ENCODE measurements at regions not wholly inside any gene's neighbourhood (a gene's known extent, or its start where the extent isn't known, plus 50 kb on each side); places are given as distances from the start of the nearest gene placed in this dataset.
A peak's percentile ranks its signal among the peaks of the same experiment; 100 is the strongest.

DNA sequence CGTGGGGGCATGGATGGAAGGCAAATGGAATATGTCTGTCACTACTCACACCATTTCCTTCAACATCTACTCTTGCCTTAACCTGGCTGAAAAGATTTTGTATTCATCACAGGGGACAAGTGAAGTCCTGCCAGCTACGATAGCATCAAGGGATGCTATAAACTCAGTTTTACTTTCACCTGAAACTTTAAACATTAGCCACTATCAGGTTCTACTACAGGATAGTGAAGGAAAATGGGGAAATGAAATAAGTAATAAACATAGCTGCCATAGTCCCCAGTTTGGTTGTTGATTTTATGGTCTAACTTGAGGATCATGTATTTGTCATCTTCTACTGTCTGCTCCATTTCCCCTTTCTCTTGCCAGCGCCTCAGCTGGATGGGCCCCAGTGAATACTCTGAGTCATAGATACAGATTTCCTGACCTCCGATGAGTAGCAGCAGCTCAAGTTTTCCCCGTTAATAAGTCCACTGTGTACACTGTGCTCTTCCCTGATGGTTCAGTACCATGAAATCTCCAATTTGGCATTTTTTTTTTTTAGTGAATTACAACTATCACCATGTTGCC is 338.2 kb upstream of the SLCO3A1 start:
- TF ChIP-seq POLR2A (IDR thresholded peaks at IDR 0.05; ENCODE audit: extremely low read depth, insufficient read length), result no peak
- TF ChIP-seq, protein P1, sequence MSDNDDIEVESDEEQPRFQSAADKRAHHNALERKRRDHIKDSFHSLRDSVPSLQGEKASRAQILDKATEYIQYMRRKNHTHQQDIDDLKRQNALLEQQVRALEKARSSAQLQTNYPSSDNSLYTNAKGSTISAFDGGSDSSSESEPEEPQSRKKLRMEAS (IDR thresholded peaks at IDR 0.05; ENCODE audit: low read depth, low read length), result no peak
- TF ChIP-seq, protein P2, sequence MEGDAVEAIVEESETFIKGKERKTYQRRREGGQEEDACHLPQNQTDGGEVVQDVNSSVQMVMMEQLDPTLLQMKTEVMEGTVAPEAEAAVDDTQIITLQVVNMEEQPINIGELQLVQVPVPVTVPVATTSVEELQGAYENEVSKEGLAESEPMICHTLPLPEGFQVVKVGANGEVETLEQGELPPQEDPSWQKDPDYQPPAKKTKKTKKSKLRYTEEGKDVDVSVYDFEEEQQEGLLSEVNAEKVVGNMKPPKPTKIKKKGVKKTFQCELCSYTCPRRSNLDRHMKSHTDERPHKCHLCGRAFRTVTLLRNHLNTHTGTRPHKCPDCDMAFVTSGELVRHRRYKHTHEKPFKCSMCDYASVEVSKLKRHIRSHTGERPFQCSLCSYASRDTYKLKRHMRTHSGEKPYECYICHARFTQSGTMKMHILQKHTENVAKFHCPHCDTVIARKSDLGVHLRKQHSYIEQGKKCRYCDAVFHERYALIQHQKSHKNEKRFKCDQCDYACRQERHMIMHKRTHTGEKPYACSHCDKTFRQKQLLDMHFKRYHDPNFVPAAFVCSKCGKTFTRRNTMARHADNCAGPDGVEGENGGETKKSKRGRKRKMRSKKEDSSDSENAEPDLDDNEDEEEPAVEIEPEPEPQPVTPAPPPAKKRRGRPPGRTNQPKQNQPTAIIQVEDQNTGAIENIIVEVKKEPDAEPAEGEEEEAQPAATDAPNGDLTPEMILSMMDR (IDR thresholded peaks at IDR 0.05; ENCODE audit: low read depth, low read length), result no peak
- no peak for TF ChIP-seq MYC (IDR thresholded peaks at IDR 0.05; ENCODE audit: low read depth, low read length)
- peak; percentile 66 for DNase-seq (ENCODE audit: low read depth)
- H3K4me3 ChIP-seq (ENCODE audit: low read depth, low read length), result no peak overlapping the region

DNA sequence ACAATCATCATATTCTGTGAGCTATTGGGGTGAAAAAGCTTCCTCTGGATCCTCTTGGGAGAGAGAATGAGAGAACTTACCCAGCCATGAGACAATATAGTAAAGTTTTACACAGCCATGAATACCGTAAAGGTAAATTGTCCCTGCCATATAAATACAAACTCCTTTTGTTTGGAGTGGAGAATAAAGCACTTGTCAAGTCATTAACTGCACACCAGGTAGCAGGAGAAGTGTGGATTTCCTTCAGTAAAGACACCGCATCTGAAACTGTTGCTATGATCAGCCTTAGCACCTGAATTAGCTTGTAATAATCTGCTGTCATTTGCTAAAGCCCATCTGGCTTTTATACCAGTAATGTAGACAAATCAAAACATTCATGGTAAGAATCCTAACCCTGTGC is 336.6 kb upstream of the SLCO3A1 start:
- TF ChIP-seq POLR2A (IDR thresholded peaks at IDR 0.05; ENCODE audit: extremely low read depth, insufficient read length) (no peak), MYC (IDR thresholded peaks at IDR 0.05; ENCODE audit: low read depth, low read length) (no peak)
- TF ChIP-seq, protein P2 (IDR thresholded peaks at IDR 0.05; ENCODE audit: low read depth, low read length), result no peak
- TF ChIP-seq, protein P1 (IDR thresholded peaks at IDR 0.05; ENCODE audit: low read depth, low read length), result no peak
- DNase-seq (ENCODE audit: low read depth), result no peak
- no peak overlapping the region for H3K4me3 ChIP-seq (ENCODE audit: low read depth, low read length)

DNA sequence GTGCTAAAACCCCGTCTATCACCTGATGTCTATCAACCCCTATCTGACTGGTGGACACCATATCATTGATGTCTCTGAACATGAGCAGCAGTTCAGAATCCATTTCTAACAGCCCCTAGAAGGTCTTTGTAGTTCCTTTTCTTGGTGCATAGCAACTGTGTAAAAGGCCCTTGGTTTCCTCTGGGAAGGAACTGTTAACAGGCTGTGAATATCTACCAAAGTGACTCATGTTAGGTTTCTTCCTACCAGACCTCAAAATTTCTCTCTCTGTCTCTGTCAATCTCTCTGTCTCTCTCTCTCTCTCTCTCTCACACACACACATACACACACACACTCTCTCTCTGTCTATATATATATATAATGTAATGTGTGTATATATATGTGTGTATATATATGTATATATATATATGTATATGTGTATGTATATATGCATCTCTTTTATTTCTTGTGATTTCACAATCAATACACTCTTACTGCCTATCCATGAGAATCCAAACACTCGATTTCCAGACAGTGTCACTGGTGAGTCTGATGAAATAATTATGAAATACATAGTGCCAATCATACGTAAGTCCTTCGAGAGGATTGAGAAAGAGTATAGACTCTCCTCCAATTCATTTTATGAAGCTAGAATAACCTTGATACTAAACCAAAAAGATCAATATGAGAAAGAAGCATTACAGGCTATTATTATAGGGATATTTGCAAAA is 335.9 kb upstream of the SLCO3A1 start:
- DNase-seq (ENCODE audit: low read depth), result peak; percentile 41
- no peak overlapping the region for H3K4me3 ChIP-seq (ENCODE audit: low read depth, low read length)
- TF ChIP-seq, protein P2 (IDR thresholded peaks at IDR 0.05; ENCODE audit: low read depth, low read length), result no peak

DNA sequence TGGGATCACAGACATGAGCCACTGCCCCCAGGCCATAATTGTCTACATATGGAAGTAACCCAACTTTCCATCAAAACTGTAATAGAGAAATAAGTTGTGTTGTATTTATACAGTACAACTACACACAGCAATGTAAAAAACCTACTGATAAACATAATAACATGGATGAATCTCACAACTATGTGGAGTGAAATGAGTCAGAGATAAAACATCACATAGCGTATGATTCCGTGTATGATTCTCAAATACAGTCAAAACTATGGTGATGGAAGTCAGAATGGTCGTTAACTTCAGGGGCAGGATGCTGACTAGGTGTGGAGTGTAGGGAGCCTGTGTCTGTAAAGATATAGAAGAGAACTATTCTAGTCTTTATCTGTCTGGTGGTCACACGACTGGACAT is 332.7 kb upstream of the SLCO3A1 start:
- DNase-seq (ENCODE audit: low read depth), result no peak
- TF ChIP-seq, protein P1 (IDR thresholded peaks at IDR 0.05; ENCODE audit: low read depth, low read length), result no peak
- TF ChIP-seq, protein P2 (IDR thresholded peaks at IDR 0.05; ENCODE audit: low read depth, low read length), result no peak
- TF ChIP-seq MYC (IDR thresholded peaks at IDR 0.05; ENCODE audit: low read depth, low read length) (no peak), POLR2A (IDR thresholded peaks at IDR 0.05; ENCODE audit: extremely low read depth, insufficient read length) (no peak)
- no peak overlapping the region for H3K4me3 ChIP-seq (ENCODE audit: low read depth, low read length)

DNA sequence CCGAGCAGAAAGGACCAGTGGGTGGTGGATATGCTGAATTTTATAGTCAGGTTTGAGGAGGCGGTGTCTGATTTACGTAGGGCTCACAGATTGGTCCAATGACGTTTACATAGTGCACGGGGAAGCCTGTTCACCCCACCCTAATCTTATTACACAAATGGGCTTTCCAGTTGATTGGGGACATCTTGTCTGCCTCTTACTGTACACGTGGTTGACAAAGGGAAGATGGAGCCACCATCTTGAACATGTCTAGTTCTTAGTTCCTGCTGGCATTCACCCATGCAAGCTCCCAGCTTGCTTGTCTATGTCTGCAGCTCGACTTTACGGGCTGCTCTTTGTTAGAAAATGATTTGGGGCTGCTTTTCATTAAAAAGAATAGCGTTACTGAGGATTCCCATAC is 332.0 kb upstream of the SLCO3A1 start:
- DNase-seq (ENCODE audit: low read depth), result no peak
- no peak for TF ChIP-seq MYC (IDR thresholded peaks at IDR 0.05; ENCODE audit: low read depth, low read length)
- TF ChIP-seq, protein P1 (IDR thresholded peaks at IDR 0.05; ENCODE audit: low read depth, low read length), result no peak
- TF ChIP-seq, protein P2 (IDR thresholded peaks at IDR 0.05; ENCODE audit: low read depth, low read length), result no peak
- TF ChIP-seq POLR2A (IDR thresholded peaks at IDR 0.05; ENCODE audit: extremely low read depth, insufficient read length), result no peak
- H3K4me3 ChIP-seq (ENCODE audit: low read depth, low read length), result no peak overlapping the region

Measured in NB4 (cell line).